GM23248 (cell line): ENCODE measurements at regions not wholly inside any gene's neighbourhood (a gene's known extent, or its start where the extent isn't known, plus 50 kb on each side); places are given as distances from the start of the nearest gene placed in this dataset.

Experiments used
- EZH2 ChIP-seq: fragments of 200-600 bp; sonication (generic); IDR thresholded peaks from 2 replicates; pipeline ENCODE4 v1.6.1; 2018; ENCODE audit warnings: antibody characterized with exemption, mild to moderate bottlenecking; ENCODE audit not compliant: insufficient read depth, poor library complexity, severe bottlenecking
- EZH2phosphoT487 ChIP-seq: fragments of 200-600 bp; sonication (generic); IDR thresholded peaks from 2 replicates; pipeline ENCODE4 v1.6.1; 2018; ENCODE audit warnings: antibody characterized with exemption, moderate library complexity, mild to moderate bottlenecking, low read depth; ENCODE audit not compliant: insufficient read depth

DNA sequence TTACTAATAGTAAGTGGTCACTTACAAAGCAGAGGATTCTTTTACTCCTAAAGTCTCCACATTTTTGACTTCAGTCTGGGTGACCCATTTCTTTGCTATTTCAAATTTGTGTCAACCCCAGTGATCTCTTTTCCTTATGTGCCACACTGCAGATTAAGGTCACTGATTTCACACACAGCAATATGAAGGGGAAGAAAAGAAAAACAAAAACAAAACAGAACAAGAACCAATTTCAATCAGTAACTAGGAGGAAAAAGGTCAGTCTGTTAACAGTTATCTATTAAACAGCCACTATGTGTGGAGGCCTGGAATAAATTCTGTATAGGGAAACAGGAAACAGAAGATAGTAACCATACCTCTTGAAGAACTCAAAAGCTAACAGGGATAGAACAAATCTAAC is 72.0 kb upstream of the ACVR2A start:
- TF ChIP-seq EZH2phosphoT487 (no peak), EZH2 (no peak)
